GM19372 (cell line): ENCODE measurements at regions not wholly inside any gene's neighbourhood (a gene's known extent, or its start where the extent isn't known, plus 50 kb on each side); places are given as distances from the start of the nearest gene placed in this dataset.
"Not testable (repeated sequence)": the region's sequence is repeated elsewhere in the genome, so short reads cannot be mapped to it uniquely, and the experiment has no call there.

Source experiments
- ATAC-seq: cut with Tn5 transposase; IDR thresholded peaks from one replicate; pipeline ENCODE4 v1.9.1; 2021; ENCODE audit warnings: mild to moderate bottlenecking, low read depth, moderate library complexity; ENCODE audit not compliant: unreplicated experiment

DNA sequence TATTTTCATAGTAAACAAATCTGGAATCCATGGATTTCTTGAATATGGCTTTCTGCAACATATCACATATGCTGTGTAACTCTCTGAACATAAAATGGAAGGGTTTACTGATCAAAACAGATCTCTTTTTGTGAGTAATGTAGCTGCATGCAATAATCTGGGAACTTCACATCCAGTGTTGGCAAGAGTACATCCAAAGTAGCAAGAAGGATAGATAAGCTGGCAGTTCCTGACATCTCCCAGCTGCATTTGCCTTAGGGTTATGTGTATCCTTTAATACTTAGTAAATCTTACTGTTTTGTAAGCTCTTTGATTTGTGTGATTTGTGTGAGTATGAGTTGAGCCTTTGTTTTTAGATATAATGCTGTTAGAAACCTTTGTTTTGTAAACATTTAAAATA lies 280.4 kb upstream of the CNTN5 start:
- ATAC-seq: no peak

DNA sequence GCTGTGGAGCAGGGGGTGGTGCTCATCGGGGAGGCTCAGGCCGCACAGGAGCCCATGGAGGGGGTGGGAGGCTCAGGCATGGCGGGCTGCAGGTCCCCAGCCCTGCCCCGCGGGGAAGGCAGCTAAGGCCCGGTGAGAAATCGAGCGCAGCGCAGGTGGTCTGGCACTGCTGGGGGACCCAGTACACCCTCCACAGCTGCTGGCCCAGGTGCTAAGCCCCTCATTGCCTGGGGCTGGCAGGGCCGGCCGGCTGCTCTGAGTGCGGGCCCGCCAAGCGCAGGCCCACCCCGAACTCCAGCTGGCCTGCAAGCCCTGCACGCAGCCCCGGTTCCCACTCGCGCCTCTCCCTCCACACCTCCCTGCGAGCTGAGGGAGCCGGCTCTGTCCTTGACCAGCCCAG lies 257.3 kb upstream of the CNTN5 start:
- not testable (repeated sequence) for ATAC-seq

DNA sequence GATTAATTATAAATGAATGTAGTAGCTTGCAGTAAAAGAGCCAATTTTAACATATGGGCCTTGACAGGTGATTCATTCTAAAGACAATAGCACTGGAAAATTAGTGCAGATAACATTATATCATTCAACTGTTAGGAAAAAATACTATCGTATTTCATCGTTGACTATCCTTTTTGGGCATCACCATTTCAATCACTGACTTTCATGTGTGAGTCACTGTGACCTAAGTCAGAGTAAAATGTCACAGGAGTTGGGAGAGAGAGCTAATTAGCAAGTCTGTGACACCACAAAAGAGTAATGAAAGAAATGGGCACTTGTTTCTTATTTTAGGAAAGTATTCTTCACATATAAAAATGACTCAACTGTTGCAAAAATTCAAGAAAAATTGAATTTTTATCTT lies 253.8 kb upstream of the CNTN5 start:
- ATAC-seq: no peak

GRCh38 chr11:98770046-98770445 lies 250.7 kb upstream of the CNTN5 start:
- not testable (repeated sequence) for ATAC-seq

GRCh38 chr11:98771791-98772190 lies 249.0 kb upstream of the CNTN5 start:
- ATAC-seq: no peak

DNA sequence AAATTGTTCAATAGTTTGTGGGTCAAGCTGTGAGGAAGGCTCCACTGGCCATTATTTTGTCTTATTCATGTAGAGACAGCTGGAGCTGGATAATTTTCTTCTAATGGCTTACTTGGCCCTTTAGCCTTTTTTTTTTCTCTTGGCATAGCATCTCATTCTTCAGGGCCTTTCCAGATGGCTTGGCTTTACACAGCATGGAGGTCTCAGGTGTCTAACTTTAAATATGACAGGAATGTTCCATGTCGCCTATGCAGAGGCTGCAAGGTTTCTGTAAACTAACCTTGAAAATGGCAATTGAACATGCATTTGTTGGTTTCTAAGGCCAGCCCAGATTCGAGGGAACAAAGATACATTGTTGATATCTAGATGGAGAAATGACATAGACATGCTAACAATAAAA lies 247.9 kb upstream of the CNTN5 start:
- no peak for ATAC-seq

DNA sequence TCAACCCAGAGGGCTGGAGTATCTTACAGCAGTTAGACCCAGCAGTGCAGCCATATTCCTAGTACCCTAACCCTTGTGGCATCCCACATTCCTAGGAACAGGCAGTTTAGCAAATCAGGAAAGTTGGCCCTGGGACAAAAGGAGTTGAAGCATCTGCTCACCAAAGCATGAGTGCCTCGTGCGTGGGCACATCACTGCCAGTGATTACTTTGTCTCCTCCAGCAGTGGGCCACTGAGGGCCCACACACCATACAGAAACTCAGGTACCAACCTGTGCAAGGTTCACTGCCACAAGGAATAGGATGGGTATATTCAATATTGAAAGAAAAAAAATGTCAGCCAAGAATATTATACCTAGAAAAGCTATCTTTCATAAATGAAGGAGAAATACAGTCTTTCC lies 227.5 kb upstream of the CNTN5 start:
- no peak for ATAC-seq

DNA sequence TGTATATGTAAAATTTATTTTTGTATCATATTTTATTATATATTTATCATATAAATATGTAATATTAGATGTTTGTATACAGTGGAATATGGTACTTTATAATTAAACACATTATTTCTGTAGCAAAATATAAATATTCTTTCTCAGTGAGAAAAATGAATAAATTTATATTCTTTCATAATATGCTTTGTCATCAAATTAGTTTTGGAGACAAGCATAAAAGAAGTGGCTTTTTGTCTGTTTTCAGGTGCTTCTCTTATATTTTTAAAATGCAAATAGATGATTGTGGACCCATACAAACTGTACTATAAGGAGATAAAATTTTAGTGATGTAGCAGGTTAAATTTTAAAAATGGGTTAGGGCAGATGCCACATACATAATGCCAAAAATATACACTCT lies 222.4 kb upstream of the CNTN5 start:
- ATAC-seq: no peak

- no peak for ATAC-seq
Observed at GRCh38 chr11:98800696-98801095, 220.1 kb upstream of the CNTN5 start.

- ATAC-seq: no peak
Observed at GRCh38 chr11:98828986-98829708, 191.6 kb upstream of the CNTN5 start.

DNA sequence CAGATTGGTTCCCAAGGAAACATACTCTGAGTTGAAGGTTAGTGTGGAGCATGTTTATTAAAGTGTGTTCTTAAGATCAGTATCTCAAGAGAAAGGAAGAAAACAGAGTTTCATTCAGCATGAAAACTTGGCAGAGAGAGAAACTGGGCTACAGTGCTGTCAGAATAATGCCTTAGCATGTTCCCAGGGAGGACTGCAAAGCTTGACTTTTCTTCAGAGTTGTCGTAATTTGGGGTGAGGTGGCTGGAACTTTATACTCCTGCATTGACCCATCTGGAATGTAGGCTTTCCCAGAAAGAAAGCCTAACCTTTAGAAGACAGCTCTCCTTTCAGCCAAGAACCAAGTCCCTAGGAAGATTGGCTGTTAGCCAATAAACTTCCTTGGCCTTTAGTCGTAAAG lies 190.8 kb upstream of the CNTN5 start:
- ATAC-seq: no peak

GRCh38 chr11:98834776-98835175 lies 186.0 kb upstream of the CNTN5 start:
- no peak for ATAC-seq

DNA sequence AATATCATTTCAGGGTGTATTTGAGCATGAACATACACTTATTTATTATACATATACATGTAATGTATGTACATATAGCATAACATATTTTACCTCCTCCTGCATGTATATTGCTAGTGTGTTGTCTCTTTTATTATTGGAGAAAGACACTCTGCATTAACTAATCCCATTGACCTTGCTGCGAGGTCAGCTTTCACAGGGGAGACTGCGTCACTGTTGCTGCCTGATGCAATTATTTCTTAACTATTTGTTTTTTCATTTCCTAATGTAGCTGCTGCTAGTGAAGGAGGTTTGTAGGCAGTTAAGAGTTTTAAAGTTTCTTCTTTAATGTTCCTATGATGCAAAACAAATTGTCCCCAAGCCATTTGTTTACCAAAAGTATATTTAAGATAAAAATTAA lies 185.4 kb upstream of the CNTN5 start:
- no peak for ATAC-seq

- ATAC-seq: no peak
Observed at GRCh38 chr11:98836156-98836555, 184.6 kb upstream of the CNTN5 start.

- no peak for ATAC-seq
Observed at GRCh38 chr11:98842187-98842586, 178.6 kb upstream of the CNTN5 start.

GRCh38 chr11:98862169-98862568 lies 158.6 kb upstream of the CNTN5 start:
- ATAC-seq: no peak

GRCh38 chr11:98871690-98872089 lies 149.1 kb upstream of the CNTN5 start:
- ATAC-seq: no peak

GRCh38 chr11:98874050-98874449 lies 146.7 kb upstream of the CNTN5 start:
- ATAC-seq: no peak

DNA sequence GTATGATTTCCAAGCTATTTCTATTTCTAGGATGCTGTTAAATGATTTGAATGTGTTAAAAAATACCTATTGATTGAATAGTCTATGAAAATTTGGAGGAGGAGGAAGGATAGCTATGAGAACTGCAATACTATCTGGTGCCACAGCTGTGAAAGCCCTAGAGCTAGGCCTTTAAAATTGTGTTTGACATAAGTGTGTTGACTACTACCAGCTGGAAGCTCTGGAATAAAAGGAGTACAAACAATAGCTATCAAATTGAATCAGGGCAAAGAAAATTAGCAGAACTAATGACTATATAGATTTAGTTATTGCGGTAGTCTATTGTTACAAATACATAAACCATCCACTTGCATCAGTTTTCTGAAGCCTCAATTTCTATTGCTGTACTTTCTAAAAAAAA lies 124.8 kb upstream of the CNTN5 start:
- no peak for ATAC-seq

DNA sequence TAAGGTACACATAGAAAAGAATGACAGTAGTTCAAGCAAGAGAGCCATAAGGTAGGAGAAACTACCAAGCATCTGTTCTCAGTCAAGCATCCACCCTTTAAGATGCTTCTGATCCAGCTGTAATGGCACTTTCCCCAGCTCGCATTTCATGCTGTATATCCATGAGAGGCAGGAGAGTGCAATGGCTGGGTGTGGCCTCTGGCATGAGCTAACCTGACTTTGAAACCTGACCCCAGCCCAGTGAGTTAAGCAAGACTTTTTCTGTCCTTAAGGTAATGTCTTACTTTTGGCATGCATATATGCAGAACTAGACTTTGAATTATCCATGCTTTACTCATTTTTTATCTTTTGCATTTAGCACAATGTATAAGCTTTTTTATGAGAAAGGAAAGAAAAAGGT lies 79.8 kb upstream of the CNTN5 start:
- ATAC-seq: no peak

DNA sequence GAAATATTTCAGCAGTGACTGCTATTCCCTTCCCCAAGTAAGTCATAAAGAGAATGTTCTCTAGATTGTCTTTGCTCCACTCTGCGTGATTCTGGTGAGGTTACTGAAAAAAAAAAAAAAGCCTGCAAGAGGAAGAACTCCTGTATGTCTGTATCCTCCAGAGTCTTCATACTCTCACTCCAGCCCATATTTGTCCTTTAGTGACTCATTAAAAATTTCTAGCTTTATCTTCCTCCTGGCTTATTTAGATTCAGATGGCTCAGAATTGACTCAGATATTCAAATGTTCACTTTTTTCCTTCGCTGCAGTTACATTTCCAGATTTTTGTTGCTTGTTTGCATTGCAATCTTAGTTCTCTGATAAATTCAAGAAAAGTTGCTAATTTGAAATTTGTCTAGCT lies 76.3 kb upstream of the CNTN5 start:
- ATAC-seq: no peak

GRCh38 chr11:98952107-98952506 lies 68.6 kb upstream of the CNTN5 start:
- ATAC-seq: no peak

DNA sequence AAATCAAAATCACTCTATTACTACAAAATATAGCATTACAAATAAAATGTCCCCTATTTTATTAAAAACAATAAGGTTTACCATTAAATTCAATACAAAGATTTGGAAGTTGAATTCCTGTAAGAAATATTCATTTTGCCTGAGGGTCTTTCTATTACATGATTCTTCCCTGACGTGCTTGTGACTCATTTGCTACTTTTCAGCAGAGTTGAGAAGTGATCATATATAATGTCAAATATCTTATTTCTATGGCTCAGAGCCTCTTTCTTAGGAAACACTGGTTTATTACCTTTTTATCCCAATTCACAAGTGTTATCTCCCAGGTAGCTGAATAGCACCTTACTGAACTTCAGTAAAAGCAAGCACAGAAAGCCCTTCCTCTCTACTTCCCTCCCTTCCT lies 65.2 kb upstream of the CNTN5 start:
- ATAC-seq: no peak
